HEK293T (cell line): ENCODE measurements at regions not wholly inside any gene's neighbourhood (a gene's known extent, or its start where the extent isn't known, plus 50 kb on each side); places are given as distances from the start of the nearest gene placed in this dataset.
"Not testable (repeated sequence)": the region's sequence is repeated elsewhere in the genome, so short reads cannot be mapped to it uniquely, and the experiment has no call there.

ENCODE experiments used
- CTCF ChIA-PET: fragments of 350-600 bp; formaldehyde crosslinking; extraction: SDS; loops from one replicate; lab custom pipeline; 2021; ENCODE audit warnings: antibody characterized with exemption, inconsistent platforms; lab: Yijun Ruan, JAX
- POLR2A ChIA-PET: fragments of 350-600 bp; formaldehyde crosslinking; extraction: SDS; loops from one replicate; lab custom pipeline; 2020; ENCODE audit warnings: antibody characterized with exemption, inconsistent platforms; lab: Yijun Ruan, JAX
- DNase-seq: peaks from one replicate; pipeline ENCODE4 v3.0.0; 2012; ENCODE audit warnings: mixed read lengths; ENCODE audit errors: extremely low spot score
- ARNT ChIP-seq: fragments of 450-650 bp; IDR thresholded peaks from 2 replicates; pipeline ENCODE4 v1.6.1; 2017; ENCODE audit warnings: mild to moderate bottlenecking
- BHLHE40 ChIP-seq: fragments of 450-650 bp; IDR thresholded peaks from 2 replicates; pipeline ENCODE4 v1.6.1; 2016; ENCODE audit warnings: mild to moderate bottlenecking, moderate library complexity, borderline replicate concordance
- CTBP1 ChIP-seq: fragments of 450-650 bp; IDR thresholded peaks from 2 replicates; pipeline ENCODE4 v1.6.1; 2016; ENCODE audit warnings: borderline replicate concordance
- ELF4 ChIP-seq: fragments of 450-650 bp; IDR thresholded peaks from 2 replicates; pipeline ENCODE4 v1.6.1; 2017; ENCODE audit warnings: antibody characterized with exemption
- FOXA1 ChIP-seq: fragments of 450-650 bp; IDR thresholded peaks from 2 replicates; pipeline ENCODE4 v1.6.1; 2016; ENCODE audit warnings: mild to moderate bottlenecking
- FOXK2 ChIP-seq: fragments of 450-650 bp; IDR thresholded peaks from 2 replicates; pipeline ENCODE4 v1.6.1; 2016; ENCODE audit warnings: mild to moderate bottlenecking
- FOXM1 ChIP-seq: fragments of 450-650 bp; IDR thresholded peaks from 2 replicates; pipeline ENCODE4 v1.6.1; 2017; ENCODE audit warnings: mild to moderate bottlenecking, borderline replicate concordance
- HDGF ChIP-seq: fragments of 450-650 bp; IDR thresholded peaks from 2 replicates; pipeline ENCODE4 v1.6.1; 2017; ENCODE audit warnings: antibody characterized with exemption, borderline replicate concordance
- L3MBTL2 ChIP-seq: fragments of 450-650 bp; conservative IDR thresholded peaks from 2 replicates; pipeline ENCODE4 v1.6.1; 2016; ENCODE audit warnings: mild to moderate bottlenecking
- LEF1 ChIP-seq: fragments of 450-650 bp; IDR thresholded peaks from 2 replicates; pipeline ENCODE4 v1.6.1; 2017; ENCODE audit warnings: mild to moderate bottlenecking, borderline replicate concordance
- NFRKB ChIP-seq: fragments of 450-650 bp; IDR thresholded peaks from 2 replicates; pipeline ENCODE4 v1.6.1; 2016; ENCODE audit warnings: mild to moderate bottlenecking, moderate library complexity
- PKNOX1 ChIP-seq: fragments of 450-650 bp; IDR thresholded peaks from 2 replicates; pipeline ENCODE4 v1.6.1; 2016
- SP1 ChIP-seq: fragments of 450-650 bp; IDR thresholded peaks from 2 replicates; pipeline ENCODE4 v1.6.1; 2017
- SUZ12 ChIP-seq: fragments of 450-650 bp; IDR thresholded peaks from 2 replicates; pipeline ENCODE4 v1.6.1; 2016; ENCODE audit warnings: mild to moderate bottlenecking
- TARDBP ChIP-seq: fragments of 450-650 bp; IDR thresholded peaks from 2 replicates; pipeline ENCODE4 v1.6.1; 2016
- ZNF384 ChIP-seq: fragments of 450-650 bp; IDR thresholded peaks from 2 replicates; pipeline ENCODE4 v1.6.1; 2016

GRCh38 chr2:194819367-194819766 lies 837.7 kb upstream of the SLC39A10 start:
- no peak for DNase-seq
- TF ChIP-seq LEF1 (peak; percentile 47; the same call in 1 of the 2 replicates), PKNOX1 (no peak)
- POLR2A ChIA-PET, result no interaction called here
- CTCF ChIA-PET, result no interaction called here

- ChIA-PET POLR2A (no interaction called here), CTCF (no interaction called here)
- TF ChIP-seq NFRKB, result no peak
- no peak for TF ChIP-seq SP1
- no peak for TF ChIP-seq ZNF384
- no peak for TF ChIP-seq L3MBTL2
- TF ChIP-seq CTBP1, result no peak
- no peak for TF ChIP-seq LEF1
- TF ChIP-seq HDGF, result no peak
- no peak for TF ChIP-seq SUZ12
- TF ChIP-seq PKNOX1, result no peak
- no peak for TF ChIP-seq ARNT
- TF ChIP-seq BHLHE40, result no peak
- no peak for TF ChIP-seq ELF4
- TF ChIP-seq FOXK2, result no peak
- no peak for TF ChIP-seq FOXA1
- no peak for TF ChIP-seq FOXM1
- TF ChIP-seq TARDBP, result no peak
- DNase-seq, result no peak
Observed at GRCh38 chr2:194815475-194815874, 841.6 kb upstream of the SLC39A10 start.

GRCh38 chr2:194802589-194802988 lies 854.4 kb upstream of the SLC39A10 start:
- ChIA-PET POLR2A (no interaction called here), CTCF (no interaction called here)
- no peak for DNase-seq
- TF ChIP-seq PKNOX1, result no peak
- TF ChIP-seq FOXK2, result no peak
- TF ChIP-seq NFRKB, result no peak
- no peak for TF ChIP-seq SP1
- TF ChIP-seq SUZ12, result no peak
- TF ChIP-seq BHLHE40, result no peak
- no peak for TF ChIP-seq FOXM1
- no peak for TF ChIP-seq CTBP1
- TF ChIP-seq LEF1, result no peak
- TF ChIP-seq FOXA1, result no peak
- TF ChIP-seq L3MBTL2, result no peak
- TF ChIP-seq ELF4, result no peak

DNA sequence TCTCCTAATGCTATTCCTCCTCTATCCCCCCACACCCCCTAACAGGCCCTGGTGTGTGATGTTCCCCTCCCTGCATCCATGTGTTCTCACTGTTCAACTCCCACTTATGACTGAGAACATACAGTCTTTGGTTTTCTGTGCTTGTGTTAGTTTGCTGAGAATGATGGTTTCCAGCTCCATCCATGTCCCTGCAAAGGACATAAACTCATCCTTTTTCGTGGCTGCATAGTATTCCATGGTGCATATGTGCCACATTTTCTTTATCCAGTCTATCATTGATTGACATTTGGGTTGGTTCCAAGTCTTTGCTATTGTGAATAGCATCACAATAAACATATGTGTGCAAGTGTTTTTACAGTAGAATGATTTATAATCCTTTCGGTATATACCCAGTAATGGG lies 870.0 kb upstream of the SLC39A10 start:
- CTCF ChIA-PET, DNase-seq, POLR2A ChIA-PET: not testable (repeated sequence)

DNA sequence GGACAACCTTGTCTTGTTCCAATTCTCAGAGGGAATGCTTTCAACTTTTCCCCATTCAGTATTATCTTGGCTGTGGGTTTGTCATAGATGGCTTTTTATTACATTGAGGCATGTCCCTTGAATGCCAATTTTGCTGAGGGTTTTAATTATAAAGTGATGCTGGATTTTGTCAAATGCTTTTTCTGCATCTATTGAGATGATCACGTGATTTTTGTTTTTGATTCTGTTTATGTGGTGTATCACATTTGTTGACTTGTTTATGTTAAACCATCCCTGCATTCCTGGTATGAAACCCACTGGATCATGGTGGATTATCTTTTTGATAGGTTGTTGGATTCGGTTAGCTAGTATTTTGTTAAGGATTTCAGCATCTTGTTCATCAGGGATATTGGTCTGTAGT lies 885.6 kb upstream of the SLC39A10 start:
- DNase-seq, CTCF ChIA-PET, POLR2A ChIA-PET: not testable (repeated sequence)

DNA sequence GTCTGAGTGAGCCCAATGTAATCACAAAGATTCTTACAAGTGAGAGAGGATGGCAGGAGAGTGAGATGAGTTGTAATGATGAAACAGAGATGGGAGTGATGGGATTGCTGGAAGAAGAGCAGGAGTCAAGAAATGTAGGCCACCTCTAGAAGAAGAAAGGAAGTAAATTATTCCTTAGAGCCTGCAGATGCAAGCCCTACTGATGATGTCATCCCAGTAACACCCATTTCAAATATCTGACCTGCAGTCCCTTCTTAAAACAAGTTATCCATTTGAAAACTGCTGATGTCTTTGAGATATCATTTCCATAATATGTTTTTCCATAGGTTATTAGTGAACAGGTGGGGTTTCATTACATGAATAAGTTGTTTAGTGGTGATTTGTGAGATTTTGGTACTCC lies 888.0 kb upstream of the SLC39A10 start:
- no peak for DNase-seq
- CTCF ChIA-PET, result no interaction called here
- TF ChIP-seq ARNT (no peak), BHLHE40 (no peak), ZNF384 (no peak), TARDBP (no peak), SUZ12 (no peak), ELF4 (no peak), PKNOX1 (no peak), HDGF (no peak), L3MBTL2 (no peak), FOXM1 (no peak), LEF1 (no peak), SP1 (no peak), NFRKB (no peak), FOXK2 (no peak)
- POLR2A ChIA-PET, result no interaction called here

GRCh38 chr2:194765723-194766122 lies 891.3 kb upstream of the SLC39A10 start:
- ChIA-PET CTCF (no interaction called here), POLR2A (no interaction called here)
- no peak for DNase-seq
- no peak for TF ChIP-seq TARDBP
- TF ChIP-seq HDGF, result no peak
- TF ChIP-seq LEF1, result no peak
- no peak for TF ChIP-seq FOXK2
- no peak for TF ChIP-seq SUZ12
- no peak for TF ChIP-seq ARNT
- no peak for TF ChIP-seq PKNOX1
- TF ChIP-seq ZNF384, result no peak
- TF ChIP-seq ELF4, result no peak
